Epithelial cell of proximal tubule (primary cell): ENCODE measurements at regions not wholly inside any gene's neighbourhood (a gene's known extent, or its start where the extent isn't known, plus 50 kb on each side); places are given as distances from the start of the nearest gene placed in this dataset.
A peak's percentile ranks its signal among the peaks of the same experiment; 100 is the strongest.

ENCODE experiments used
- DNase-seq: peaks from one replicate; pipeline ENCODE4 v3.0.0-alpha.2; 2011; ENCODE audit warnings: low read depth
- H3K4me3 ChIP-seq: 2 replicates; pipeline ENCODE4 v1.5.1; 2011; ENCODE audit warnings: low read depth, mild to moderate bottlenecking, low read length
- CTCF ChIP-seq: conservative IDR thresholded peaks from 2 replicates; pipeline ENCODE4 v1.5.1; 2012; ENCODE audit warnings: low read depth, mild to moderate bottlenecking, low read length

DNA sequence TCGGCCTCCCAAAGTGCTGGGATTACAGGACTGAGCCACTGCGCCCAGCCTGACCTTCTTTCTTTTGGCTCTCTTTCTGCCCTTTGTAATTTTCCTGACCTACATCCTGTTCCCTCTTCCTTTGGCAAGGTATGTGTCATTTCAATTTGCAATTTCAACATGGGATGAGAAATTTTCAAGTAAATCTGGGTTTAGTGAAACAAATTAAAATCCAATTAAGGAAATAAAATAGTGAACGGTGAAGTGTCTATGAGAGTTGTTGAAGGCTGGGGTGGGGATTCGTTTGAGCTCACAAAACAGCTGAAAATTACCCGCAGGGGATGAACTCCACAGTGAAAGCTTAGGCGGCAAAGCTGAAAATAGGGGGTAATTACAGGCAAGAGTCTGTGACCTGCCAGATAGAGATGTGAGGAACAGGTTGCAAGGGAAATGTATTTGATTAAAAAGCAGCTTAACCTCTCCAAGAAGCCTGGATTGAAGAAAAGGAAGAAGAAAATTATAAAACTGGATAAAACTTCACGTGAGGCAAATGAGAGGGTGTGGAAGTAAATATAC, 277.7 kb downstream of the UTP18 start:
- no peak for TF ChIP-seq CTCF

DNA sequence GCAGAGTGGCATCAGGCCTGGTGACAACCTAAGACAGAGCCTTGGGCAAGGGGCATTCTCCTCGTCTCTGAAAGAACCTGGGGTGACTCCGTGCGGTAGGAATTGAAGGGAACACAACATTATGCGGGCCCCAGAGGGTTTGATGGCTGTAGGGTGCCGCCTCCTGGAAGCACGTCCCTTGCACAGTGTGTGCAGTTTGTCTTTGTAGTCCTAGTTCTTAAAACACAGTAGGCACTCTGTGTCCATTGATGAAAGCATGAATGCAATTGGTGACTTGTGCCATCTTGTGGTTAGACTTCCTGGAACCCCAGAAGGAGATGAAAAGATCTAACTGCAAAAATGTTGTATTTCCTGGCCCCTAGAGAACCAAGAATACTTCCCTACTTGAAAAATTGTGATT, 279.8 kb downstream of the UTP18 start:
- TF ChIP-seq CTCF = peak; percentile 7
- no peak overlapping the region for H3K4me3 ChIP-seq
- no peak for DNase-seq

More for the DNA sequence above, 277.7 kb downstream of the UTP18 start:
- no peak overlapping the region for H3K4me3 ChIP-seq
- no peak for DNase-seq

- no peak for DNase-seq
- H3K4me3 ChIP-seq = no peak overlapping the region
- TF ChIP-seq CTCF = no peak
These were observed 280.9 kb downstream of the UTP18 start for GRCh38 chr17:51541215-51541614.

GRCh38 chr17:51546114-51546513, 285.8 kb downstream of the UTP18 start:
- no peak overlapping the region for H3K4me3 ChIP-seq
- TF ChIP-seq CTCF = no peak

DNA sequence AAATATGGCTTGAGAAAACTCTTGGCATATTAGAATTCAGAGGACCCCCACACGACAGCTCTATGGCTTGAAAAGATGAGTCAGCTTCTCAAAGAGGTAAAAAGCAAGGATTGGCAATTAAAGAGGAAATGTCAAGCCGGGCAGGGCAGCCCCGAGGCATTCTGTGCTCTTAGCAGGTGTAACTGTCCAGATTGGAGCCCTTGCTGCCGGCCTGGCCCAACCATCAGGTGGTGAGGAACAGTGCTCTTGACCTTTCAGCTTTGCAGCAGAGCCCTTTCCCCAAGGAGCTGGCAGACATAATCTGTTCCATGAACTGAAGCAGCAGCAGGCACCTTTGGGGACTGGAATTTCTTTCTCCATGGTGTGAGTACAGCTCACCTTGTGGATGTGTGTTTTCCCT, 287.8 kb downstream of the UTP18 start:
- TF ChIP-seq CTCF = no peak
- H3K4me3 ChIP-seq = no peak overlapping the region
- no peak for DNase-seq

More at GRCh38 chr17:51546114-51546513, 285.8 kb downstream of the UTP18 start:
- DNase-seq = no peak

DNA sequence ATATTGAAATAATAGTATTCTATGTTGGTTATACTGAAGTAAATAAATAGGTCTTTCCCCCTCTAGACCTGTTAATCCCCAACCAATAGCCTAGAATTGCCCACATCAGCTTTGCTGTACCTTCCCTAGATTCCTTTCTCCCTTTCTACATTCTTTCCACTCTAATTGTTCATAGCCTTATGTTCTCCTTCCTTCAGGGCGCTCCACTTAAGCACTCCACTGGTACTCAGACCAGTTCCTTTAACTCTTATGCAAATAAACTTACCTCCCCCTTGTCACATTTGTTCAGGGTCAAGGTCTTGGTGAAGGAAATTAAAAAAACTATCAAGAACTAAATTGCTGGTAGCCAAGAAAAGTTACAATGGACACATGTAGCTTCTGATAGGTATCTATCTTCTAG, 294.8 kb downstream of the UTP18 start:
- H3K4me3 ChIP-seq = no peak overlapping the region
- DNase-seq = no peak
- TF ChIP-seq CTCF = no peak

DNA sequence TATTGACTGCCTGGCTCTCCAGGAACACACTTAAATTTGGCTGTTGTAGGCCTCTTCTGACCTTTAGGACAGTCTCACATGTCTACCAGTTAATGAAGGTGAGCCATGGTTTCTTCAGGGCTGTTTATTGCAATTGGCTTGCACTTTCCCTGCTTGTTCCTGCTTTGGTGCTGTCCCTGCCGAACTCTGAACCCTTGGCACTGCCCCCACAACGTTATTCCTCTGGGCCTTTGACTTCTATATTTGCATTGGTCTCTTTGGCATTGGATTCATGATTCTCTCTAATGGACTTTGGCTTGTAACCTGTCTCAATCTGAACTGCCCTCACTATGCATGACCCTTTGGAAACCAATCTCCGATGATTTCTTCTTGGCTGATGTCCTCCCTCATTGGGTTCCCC, 299.4 kb downstream of the UTP18 start:
- no peak for DNase-seq
- no peak overlapping the region for H3K4me3 ChIP-seq
- no peak for TF ChIP-seq CTCF
